Osteocyte (in vitro differentiated cells): ENCODE measurements at regions not wholly inside any gene's neighbourhood (a gene's known extent, or its start where the extent isn't known, plus 50 kb on each side); places are given as distances from the start of the nearest gene placed in this dataset.

Experiments
- DNase-seq: peaks from one replicate; pipeline ENCODE4 v3.0.0; 2021; ENCODE audit warnings: mixed read lengths; ENCODE audit not compliant: unreplicated experiment; ENCODE audit errors: extremely low spot score
- H3K27ac Mint-ChIP-seq: one replicate; pipeline ENCODE4 v1.8.0; 2021; ENCODE audit warnings: mild to moderate bottlenecking, mixed read lengths; ENCODE audit not compliant: unreplicated experiment
- H3K27me3 Mint-ChIP-seq: one replicate; pipeline ENCODE4 v1.8.0; 2021; ENCODE audit warnings: mixed read lengths; ENCODE audit not compliant: unreplicated experiment
- H3K36me3 Mint-ChIP-seq: one replicate; pipeline ENCODE4 v1.8.0; 2021; ENCODE audit warnings: mixed read lengths; ENCODE audit not compliant: unreplicated experiment
- H3K4me1 Mint-ChIP-seq: one replicate; pipeline ENCODE4 v1.8.0; 2021; ENCODE audit warnings: mixed read lengths; ENCODE audit not compliant: unreplicated experiment
- H3K4me3 Mint-ChIP-seq: one replicate; pipeline ENCODE4 v1.8.0; 2021; ENCODE audit warnings: mild to moderate bottlenecking, moderate library complexity, mixed read lengths; ENCODE audit not compliant: unreplicated experiment
- H3K9me3 Mint-ChIP-seq: one replicate; pipeline ENCODE4 v1.8.0; 2021; ENCODE audit warnings: mixed read lengths; ENCODE audit not compliant: unreplicated experiment
- TF ChIP-seq, protein P1 (sequence below): fragments of 200-600 bp; sonication (generic); IDR thresholded peaks from 2 replicates; pipeline ENCODE4 v1.5.0; 2021; ENCODE audit warnings: antibody characterized with exemption, mild to moderate bottlenecking, moderate library complexity

DNA sequence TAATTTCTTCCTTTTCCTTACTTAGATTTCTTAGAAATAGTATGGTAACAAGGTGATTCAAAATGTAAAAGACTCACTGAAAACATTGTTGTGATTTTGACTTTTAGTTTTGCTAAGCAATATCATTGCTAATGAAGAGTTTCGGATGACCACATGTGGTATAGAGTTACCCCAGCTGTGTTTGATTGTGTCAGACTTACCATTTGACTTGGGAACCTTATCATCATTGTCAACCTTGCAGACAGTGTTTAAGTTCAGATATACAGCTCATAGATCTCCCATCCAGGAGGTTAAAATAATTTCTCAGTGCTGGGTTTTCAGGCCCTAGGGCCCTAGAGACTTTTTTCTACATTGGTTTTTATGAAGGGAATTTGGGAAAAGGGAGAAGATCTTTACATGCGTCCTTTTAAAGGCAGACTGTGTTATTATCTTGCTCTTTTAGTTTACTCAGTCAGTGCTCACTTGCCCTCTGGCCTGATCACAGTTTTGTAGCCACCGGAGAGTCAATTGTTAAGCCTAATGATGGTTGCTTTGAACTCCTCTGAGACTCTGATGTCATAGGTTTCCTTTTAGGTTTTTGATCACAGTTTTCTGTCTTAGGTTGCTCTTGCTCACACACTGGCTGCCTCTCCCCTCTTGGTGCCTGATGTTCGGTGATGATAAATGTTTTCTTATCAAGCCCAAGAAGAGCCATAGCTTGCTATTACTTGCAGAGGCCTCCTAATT, 133.5 kb upstream of the ZPLD1 start:
- Mint-ChIP-seq H3K4me1 (no peaks in the 10 kb centered on the region), H3K27me3 (peaks cover 32% of the 10 kb centered on the region), H3K4me3 (no peak overlapping the region), H3K27ac (no peak overlapping the region), H3K36me3 (no peaks in the 10 kb centered on the region), H3K9me3 (no peaks in the 10 kb centered on the region)
- DNase-seq = no peak
- TF ChIP-seq, protein P1, sequence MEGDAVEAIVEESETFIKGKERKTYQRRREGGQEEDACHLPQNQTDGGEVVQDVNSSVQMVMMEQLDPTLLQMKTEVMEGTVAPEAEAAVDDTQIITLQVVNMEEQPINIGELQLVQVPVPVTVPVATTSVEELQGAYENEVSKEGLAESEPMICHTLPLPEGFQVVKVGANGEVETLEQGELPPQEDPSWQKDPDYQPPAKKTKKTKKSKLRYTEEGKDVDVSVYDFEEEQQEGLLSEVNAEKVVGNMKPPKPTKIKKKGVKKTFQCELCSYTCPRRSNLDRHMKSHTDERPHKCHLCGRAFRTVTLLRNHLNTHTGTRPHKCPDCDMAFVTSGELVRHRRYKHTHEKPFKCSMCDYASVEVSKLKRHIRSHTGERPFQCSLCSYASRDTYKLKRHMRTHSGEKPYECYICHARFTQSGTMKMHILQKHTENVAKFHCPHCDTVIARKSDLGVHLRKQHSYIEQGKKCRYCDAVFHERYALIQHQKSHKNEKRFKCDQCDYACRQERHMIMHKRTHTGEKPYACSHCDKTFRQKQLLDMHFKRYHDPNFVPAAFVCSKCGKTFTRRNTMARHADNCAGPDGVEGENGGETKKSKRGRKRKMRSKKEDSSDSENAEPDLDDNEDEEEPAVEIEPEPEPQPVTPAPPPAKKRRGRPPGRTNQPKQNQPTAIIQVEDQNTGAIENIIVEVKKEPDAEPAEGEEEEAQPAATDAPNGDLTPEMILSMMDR = no peak

DNA sequence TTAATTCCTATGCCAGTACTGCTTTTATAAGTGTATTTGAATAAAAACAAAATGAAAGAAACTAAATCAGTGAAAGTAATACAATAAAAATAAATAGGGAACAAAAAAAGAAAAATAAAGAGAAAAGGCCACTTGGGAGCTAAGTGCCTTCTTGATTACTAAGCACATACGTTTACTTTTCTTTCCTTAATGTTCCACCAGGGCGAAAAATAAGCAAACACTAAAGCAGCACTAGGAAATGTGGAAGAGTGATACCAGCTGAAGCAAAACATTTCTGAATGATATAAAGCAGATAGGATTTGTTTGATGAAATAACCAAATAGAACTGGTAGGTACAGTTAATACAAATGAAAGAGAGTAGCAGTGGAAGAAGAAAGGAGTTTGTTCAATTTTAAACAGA, 132.8 kb upstream of the ZPLD1 start:
- Mint-ChIP-seq H3K27ac (no peak overlapping the region), H3K27me3 (peaks cover 25% of the 10 kb centered on the region), H3K36me3 (no peaks in the 10 kb centered on the region), H3K4me3 (no peak overlapping the region), H3K9me3 (no peaks in the 10 kb centered on the region), H3K4me1 (no peaks in the 10 kb centered on the region)
- DNase-seq = no peak
- TF ChIP-seq, protein P1 = no peak

DNA sequence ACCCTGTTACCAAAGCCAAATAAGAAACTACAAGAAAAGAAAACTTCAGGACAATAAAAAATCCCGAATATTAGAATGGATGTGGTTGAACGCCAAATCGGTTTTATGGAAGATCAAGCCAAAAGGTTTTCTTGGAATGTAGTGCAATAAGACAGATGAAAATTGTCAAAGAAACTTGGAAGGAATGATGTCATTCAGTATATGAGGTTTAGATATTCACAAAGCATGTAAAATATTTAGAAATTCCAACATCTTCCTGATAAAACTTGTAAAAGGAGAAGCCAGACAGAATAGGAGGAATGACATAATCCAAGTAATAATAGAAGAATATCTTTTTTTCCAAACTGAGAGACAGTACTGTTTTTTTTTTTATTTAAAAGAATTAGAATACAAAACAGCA, 130.3 kb upstream of the ZPLD1 start:
- Mint-ChIP-seq H3K27me3 (peaks cover 15% of the 10 kb centered on the region), H3K36me3 (no peaks in the 10 kb centered on the region), H3K27ac (no peak overlapping the region), H3K4me1 (no peaks in the 10 kb centered on the region), H3K9me3 (no peaks in the 10 kb centered on the region), H3K4me3 (no peak overlapping the region)
- DNase-seq = no peak
- TF ChIP-seq, protein P1 = no peak

DNA sequence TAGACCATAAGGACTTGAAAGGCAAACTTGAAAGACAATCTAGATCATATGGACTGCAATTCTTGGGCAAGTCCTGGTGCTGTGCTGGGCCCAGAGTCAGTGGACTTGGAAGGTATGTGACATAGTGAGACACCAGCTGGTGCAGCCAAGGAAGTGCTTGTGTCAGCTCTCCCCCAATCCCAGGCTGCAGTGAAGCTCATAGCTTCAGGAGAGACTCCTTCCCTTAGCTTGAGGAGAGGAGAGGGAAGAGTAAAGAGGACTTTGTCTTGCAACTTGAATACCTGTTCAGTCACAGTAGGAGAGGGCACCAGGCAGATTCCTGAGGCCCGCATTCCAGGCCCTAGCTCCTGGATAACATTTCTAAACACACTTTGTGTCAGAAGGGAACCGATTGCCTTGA, 127.4 kb upstream of the ZPLD1 start:
- no peaks in the 10 kb centered on the region for H3K4me1 Mint-ChIP-seq
- H3K27ac Mint-ChIP-seq = no peak overlapping the region
- TF ChIP-seq, protein P1 = no peak
- H3K4me3 Mint-ChIP-seq = no peak overlapping the region
- H3K36me3 Mint-ChIP-seq = no peaks in the 10 kb centered on the region
- H3K27me3 Mint-ChIP-seq = peaks cover 34% of the 10 kb centered on the region
- DNase-seq = no peak
- no peaks in the 10 kb centered on the region for H3K9me3 Mint-ChIP-seq

DNA sequence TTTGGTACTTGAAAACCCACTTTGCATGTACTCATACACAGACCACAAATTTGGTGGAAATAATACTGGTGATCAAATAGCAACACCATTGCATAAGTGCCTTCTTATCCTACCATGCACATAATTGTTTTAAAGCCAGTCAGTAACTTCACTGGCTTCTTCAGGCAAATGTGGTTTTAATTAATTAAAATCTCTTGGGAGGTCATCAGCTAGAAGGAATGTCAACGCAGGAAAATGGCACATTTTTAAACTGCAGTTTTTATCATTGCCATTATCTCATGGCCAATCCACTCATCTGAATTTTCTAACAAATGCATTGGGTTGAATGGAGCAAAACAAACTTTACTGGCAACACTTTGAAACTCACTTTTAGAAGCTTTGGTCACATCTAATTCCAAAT, 105.7 kb upstream of the ZPLD1 start:
- H3K4me3 Mint-ChIP-seq = no peak overlapping the region
- no peak overlapping the region for H3K27ac Mint-ChIP-seq
- peaks cover 32% of the 10 kb centered on the region for H3K27me3 Mint-ChIP-seq
- DNase-seq = no peak
- H3K9me3 Mint-ChIP-seq = no peaks in the 10 kb centered on the region
- no peaks in the 10 kb centered on the region for H3K4me1 Mint-ChIP-seq
- TF ChIP-seq, protein P1 = no peak
- no peaks in the 10 kb centered on the region for H3K36me3 Mint-ChIP-seq
